HG03342 (cell line): ENCODE measurements at regions not wholly inside any gene's neighbourhood (a gene's known extent, or its start where the extent isn't known, plus 50 kb on each side); places are given as distances from the start of the nearest gene placed in this dataset.
"Not testable (repeated sequence)": the region's sequence is repeated elsewhere in the genome, so short reads cannot be mapped to it uniquely, and the experiment has no call there.

ENCODE experiments used
- ATAC-seq: cut with Tn5 transposase; IDR thresholded peaks from one replicate; pipeline ENCODE4 v1.9.1; 2021; ENCODE audit warnings: mild to moderate bottlenecking, moderate library complexity; ENCODE audit not compliant: unreplicated experiment

DNA sequence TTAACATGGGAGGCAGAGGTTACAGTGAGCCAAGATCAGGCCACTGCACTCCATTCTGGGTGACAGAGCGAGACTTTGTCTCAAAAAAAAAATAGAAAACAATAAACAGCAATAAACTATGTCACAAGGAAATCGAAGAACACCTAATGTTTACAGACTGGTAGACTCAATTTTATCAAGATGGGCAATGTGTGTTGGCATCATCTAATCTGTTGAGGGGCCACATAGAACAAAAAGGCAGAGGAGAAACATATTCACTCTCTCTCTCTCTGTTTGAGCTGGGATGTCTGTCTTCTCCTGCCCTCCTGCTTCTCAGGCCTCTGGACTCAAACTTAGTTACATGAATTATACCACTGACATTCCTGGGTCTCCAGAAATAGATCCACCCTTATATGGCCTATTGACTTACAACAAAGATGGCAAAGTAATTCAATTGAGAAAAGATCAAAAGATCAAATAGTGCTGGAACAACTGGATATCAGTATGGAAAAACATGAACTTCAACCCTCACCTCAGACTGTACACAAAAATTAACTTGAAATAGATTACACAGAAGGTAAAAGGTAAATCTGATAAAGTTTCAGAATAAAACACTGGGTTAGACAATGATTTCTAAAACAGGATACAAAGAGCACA lies 703.8 kb upstream of the CRIM1 start:
- ATAC-seq, result no peak

DNA sequence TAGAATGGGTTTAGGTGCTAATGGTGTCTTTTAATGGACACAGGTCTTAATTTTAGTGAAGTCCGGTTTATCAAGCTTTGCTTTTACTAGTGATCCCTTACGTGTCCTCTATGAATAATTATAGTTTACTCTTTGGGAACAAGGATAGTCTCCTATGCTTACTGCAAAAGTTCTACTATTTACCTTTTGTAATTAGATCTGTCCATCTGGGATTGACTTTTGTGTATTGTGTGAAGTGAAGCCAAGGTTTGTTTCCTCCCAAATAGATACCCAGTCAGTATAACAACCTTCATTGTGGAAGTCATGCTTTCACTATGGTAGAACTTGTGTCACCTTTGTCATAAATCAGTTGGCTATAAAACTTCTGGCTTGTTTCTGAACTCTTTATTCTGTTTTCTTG lies 740.9 kb upstream of the CRIM1 start:
- no peak for ATAC-seq

DNA sequence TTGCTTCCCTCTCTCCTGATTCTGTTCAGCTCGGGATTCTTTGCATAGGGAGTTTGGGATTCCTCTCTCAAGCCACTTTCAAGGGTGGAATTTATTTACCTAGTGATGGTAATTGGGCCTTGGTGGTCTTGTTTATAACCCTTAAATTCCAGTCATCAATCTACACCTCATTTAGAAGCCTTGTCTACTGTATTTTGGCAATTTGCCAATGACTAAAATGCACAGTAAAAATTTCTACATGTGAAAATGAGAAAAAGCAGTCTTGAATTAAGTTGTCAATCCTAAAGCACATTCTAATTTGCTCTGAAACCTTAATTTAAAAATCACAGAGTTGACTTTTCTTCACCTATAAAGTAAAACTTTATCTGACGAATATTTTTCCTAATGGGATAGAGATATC lies 749.2 kb upstream of the CRIM1 start:
- ATAC-seq, result no peak

DNA sequence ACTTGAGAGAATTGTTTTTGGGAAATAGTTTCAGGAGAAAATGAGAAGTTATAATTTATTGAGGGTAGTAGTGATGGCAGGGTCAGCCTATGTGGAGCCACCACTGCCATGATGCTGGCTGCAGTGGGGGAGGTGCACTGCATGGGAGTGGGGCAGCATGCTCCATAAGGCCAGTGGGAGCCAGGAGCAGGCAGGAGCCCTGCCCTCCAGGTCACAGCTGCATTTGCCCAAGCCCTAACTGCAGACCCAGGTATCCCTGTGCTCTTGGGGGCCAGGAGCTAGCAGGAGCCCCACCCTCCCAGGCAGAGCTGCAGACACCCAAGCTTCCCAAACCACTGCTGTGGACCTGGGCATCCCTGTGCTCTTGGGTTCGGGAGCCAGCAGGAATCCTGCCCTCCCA lies 757.3 kb upstream of the CRIM1 start:
- ATAC-seq, result no peak

DNA sequence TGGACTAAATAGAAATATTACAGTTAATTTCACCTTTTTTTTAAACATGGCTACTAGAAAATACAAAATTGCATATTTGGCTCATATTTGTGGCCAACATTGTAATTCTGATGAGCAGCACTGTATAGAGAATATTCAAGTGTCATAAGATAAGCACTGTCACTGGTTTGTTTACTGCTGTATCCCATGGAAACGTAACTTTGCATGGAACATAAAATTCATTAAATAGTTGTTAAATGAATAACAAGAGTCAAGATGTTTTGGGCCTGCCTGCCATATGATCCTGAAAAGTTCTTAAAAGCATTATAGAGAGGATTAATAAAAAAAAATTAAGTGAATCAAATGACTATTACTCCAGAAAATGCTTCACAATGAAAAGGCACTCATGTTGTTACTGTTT lies 763.7 kb upstream of the CRIM1 start:
- ATAC-seq, result no peak

DNA sequence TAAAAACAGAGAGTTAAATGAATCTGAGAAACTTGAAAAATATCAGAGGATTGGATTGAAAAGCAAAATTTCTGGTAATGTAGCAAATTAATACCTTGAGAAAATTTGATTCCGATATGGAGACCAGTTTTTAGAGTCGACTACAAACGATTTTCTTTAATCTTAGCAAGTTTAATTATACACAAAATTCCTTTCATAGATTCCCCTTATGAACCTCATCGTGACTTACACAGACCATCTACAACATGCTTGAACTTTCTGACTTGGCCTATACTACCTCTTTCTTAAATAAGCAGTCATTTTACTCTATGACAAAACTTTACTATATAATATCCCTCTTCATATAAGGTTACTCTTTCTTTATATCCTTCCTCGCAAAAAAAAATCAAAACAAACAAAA lies 769.6 kb upstream of the CRIM1 start:
- no peak for ATAC-seq

DNA sequence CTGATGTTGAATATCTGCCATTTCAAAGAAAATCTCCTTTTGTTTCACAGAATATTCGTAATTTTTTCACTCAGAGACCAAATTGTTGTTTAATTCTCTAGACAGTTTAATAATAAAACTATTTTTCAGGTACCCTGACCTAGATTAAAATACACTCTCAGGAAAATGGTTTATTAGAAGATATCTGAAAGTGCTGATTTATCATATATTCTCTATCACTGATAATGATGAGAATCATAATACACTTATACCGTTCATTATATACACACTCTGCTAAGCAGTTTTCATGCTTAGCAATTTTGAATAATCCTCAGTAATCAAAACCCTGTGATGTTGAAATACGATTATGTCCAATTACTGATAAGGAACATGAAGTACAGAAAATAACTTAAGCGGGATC lies 772.9 kb upstream of the CRIM1 start:
- ATAC-seq, result no peak

DNA sequence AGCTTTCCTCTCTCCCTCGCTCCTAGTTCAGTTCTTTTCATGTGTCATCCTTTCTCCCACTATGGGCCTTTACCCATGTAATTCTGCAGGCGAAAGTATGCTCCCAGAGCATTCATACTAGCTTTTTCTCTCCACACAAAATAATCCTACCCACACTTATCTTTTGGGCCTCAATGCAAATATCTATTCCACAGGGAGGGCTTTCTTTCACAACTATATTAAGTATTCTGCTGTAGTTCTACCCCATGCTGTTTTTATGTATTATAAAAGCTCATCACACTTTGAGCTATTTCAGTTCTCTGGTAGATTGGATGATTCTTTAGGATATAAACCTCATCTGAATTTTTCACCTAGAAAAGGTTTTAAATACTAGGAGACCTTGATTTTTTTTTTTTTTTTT lies 774.6 kb upstream of the CRIM1 start:
- ATAC-seq, result no peak

DNA sequence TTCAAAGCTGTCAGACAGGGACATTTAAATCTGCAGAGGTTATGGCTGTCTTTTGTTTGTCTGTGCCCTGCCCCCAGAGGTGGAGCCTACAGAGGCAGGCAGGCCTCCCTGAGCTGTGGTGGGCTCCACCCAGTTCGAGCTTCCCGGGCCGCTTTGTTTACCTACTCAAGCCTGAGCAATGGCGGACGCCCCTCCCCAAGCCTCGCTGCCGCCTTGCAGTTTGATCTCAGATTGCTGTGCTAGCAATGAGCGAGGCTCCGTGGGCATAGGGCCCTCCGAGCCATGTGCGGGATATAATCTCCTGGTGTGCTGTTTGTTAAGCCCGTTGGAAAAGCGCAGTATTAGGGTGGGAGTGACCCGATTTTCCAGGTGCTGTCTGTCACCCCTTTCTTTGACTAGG lies 787.0 kb upstream of the CRIM1 start:
- ATAC-seq, result not testable (repeated sequence)

DNA sequence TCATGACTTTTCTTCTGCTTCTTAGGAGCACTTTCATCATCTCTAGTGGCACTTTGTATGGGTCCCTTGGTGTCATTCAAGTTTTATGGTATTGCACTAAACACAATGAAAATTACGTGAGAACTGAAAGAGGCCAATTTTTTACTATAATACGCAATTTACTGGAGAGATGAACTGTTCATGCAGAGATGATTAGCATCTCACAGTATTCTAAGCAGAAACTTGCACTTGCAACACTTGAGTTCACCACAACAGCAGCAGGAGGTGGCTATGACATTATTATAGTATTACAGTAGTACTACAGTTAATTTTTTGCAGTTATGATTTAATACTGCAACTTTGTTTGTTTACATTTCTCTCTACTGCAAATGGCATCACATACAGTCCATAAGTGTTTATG lies 793.1 kb upstream of the CRIM1 start:
- no peak for ATAC-seq

DNA sequence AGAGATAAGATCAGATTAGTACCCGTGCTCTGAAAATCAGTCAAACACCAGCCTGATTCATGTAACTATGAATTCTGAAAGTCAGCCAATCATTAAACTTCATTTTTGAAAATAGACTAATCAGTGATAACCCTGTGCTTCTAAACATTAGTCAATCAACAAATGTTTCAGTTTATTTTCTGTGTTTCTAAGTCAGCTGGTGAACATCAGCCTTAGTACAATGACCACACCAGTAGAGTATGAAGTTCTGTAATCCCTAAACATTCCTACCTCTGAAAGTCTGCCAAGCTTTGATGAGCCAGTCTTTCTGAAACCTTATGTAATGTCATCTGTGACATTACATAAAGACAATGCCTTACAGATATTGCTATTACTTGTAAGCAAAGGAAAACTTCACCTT lies 807.4 kb upstream of the CRIM1 start:
- no peak for ATAC-seq

DNA sequence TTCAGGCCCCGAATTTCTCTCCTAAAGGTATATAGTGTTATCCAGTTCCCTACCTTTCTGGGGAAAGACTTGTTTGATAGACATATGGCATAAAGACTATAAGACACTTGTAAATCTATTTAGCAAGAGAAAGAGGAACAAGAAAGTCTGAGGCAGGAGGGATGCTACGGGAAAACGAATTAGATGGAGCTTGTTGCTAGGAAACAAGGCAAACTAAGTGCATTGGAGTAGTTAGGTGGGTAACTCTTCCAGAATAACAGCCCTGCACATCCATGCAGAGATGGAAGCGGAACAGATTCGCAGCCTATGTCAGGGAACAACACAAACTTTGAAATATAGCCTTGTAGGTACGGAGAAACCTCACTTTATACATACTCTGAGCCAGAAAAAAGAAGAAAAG lies 810.3 kb upstream of the CRIM1 start:
- ATAC-seq, result no peak

DNA sequence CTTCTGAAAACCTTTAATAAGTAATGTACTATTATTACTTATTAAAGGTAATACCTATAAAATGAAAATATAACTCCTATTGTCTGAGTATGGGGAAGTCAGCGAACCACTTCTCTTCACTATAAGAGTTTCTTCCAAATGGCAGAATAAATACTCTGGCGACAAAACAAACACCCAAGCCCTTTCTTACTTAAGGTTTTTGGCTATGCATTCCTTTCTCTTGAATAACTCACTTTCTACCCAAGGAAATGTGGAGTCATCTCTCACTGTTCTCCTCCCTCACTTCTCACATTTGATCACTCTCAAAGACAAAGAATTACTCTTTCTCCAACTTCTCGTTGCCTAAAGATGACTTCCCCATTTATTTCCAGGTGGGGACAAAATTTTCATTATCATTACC lies 816.8 kb upstream of the CRIM1 start:
- no peak for ATAC-seq

DNA sequence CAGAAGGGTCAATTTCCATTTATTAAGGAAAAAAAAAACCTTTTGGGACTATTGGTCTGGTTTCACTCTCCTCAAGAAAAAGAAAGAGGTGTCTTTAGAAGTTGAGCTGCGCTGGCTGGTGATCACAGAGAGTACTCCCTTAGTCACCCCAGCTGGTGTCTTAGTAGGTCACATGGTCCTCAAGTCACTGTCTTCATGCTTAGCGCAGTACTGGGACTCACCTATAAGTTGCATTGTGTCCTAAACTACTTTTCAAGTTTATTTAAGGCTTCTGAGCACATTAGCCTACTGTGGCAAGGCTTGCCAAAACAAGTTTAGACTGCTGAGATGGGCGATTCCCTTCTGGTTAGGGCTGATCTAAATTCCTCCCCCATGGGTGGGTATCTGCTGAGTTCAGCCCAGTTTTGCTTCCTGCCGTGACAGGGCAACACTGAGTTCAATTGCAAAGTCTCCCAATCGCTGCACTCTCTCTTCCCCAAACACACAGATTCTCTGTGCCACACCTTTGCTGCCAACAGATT lies 824.9 kb upstream of the CRIM1 start:
- no peak for ATAC-seq

DNA sequence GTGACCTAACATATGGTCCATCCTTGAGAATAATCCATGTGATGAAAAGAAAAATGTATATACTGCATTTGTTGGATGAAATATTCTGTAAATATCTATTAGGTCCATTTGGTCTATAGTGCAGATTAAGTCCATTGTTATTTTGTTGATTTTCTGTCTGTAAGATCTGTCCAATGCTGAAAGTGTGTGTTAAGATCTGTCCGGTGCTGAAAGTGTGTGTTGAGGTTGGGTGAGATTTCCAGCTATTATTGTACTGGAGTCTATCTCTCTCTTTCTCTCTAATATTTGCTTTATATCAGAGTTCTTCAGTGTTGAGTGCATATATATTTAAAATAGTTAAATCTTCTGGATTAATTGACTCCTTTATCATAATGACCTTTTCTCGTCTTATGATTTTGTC lies 828.8 kb upstream of the CRIM1 start:
- no peak for ATAC-seq

DNA sequence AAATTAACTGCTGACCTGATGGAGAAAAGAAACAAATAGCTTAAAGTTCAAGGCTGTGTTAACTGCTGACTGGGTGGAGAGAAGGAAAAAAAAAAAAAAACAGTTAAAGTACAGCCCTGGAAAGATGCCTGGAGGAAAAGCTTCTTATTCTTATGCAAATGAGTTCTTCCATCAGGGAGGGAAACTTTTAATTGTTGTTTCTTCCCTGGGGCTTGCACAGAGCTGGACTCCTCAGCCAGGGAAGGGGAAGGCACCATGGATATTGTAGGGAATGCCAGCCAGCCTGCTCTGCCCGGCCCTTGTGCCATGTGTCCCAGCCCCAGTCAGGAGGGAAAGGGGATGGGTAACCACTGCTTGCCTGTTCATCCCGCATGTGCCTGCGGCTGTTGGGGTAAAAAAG lies 833.1 kb upstream of the CRIM1 start:
- no peak for ATAC-seq

DNA sequence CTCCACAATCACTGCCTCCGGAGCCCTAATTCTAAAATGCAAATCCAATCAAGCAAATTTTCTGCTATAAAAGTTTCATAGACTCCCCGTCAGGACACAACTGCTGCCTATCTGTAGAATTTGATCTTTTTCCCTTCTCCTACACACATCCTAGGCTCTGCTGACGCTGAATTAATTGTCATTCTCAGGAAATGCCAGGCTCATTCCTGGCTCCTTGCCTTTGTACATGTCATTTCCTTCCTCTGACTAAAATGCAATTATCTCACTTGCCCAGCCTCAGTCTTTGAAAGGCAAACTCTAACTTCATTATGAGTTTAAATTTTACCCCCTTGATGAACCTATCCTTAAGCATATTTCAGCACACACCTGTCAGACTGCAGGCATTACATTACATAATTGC lies 844.9 kb upstream of the CRIM1 start:
- ATAC-seq, result no peak

DNA sequence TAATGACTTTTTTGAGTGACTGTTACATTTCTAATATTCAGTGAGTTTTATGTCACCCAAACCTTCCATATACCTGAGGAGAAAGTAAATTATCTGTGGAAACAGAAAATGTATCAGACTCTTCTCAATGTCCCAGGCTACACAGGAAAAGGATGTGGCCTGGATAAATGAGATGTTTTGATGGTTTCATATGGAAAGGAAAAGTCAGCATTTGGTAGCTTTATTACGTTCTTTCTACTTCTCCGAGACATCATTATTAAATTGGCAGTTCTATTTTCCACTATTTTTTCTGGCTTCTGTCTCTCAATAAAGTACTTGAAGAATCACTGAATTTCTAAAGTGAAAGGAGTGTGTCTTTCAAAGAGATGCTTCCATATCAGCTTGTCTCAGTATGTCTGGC lies 847.0 kb upstream of the CRIM1 start:
- ATAC-seq, result no peak

DNA sequence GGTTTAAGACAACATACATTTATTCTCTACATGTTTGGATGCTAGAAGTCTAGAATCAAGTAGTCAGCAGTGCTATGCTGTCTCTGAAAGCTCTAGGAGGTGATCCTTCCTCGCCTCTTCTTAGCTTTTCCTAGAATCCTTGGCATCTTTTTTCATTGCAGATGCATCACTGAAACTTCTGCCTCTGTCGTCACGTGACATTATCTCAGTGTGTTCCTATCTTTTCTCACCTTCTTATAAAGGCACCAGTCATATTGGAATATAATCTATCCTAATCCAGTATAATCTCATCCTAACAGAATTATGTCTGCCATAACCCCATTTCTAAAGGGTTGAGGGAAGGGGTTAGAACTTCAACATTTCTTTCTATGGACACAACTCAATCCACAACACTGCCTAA lies 851.2 kb upstream of the CRIM1 start:
- no peak for ATAC-seq

DNA sequence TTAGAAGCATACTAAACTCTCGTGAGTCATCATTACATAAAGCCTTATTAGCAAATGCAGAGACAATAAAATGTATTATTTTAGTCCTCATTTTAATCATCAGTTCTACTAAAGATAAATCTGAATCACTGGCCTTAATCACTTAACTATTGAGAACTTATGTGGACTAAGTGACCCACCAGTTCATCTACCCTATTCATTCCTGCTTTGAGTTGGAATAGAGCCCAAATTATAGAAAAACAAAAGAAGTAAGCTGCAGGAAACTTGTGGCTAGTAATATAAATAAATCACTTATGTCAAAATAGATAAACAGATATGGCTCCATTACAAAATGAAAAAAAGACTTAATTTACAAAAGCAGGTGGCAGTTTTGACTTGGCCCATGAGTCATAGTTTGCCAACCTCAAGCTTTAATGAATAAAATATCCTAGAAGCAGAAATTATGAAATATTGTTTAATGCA lies 851.8 kb upstream of the CRIM1 start:
- ATAC-seq, result no peak

DNA sequence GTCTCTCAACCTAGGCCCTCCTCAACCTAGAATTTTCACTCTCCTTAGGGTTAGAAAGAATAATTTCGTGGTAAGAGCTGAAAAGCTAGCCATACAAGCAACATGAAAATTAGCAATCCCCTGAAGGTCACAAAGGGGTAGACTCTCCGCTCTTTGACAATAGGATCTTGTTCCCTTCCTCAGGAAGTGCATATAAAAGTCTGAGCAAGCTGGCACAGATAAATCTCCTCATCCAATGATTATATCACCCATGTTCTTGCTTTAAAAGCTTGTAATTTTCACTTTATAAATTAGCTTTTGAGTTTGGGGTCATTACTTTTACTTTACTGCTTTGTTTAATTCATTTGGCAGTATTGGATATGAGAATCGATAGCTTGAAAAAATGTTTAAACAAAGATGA lies 852.3 kb upstream of the CRIM1 start:
- no peak for ATAC-seq

DNA sequence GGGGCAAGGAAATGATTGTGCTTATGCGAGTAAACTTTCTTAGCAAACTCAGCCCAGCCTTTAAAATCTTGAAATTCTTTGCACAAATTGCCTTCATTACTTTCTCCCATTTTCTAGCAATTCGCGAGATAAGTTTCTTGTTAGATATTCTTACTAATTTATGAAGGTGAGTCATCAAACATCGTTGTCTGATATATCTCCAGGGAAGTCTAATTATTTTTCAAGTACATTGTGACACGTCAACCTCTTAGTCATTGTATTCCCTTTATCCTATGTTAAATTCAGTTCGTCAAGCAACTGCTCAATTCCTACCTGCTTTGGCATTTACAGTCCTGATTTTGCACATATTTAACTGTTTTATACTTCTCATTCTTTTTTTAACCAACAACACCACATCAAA lies 854.5 kb upstream of the CRIM1 start:
- no peak for ATAC-seq

DNA sequence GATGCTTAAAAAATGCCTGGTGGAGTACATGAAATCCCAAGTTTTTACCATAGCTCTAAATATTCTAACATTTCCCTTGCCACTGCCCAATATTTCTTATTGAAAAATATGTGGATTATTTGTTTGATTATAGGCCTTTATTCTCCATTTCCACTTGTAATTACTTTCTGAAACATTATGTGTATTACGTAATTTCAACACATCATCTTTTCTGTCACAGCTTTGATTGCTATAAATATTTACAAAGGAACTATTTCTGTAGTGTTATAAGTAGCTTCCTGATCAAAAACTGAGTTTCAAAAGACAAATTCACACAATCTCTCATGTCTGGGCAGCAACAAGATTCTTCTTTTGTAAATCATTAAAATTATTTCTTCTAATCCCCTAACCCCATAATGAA lies 859.6 kb upstream of the CRIM1 start:
- no peak for ATAC-seq
